H9 (cell line): ENCODE measurements at regions not wholly inside any gene's neighbourhood (a gene's known extent, or its start where the extent isn't known, plus 50 kb on each side); places are given as distances from the start of the nearest gene placed in this dataset.

Source experiments
- DNase-seq: peaks from one replicate; pipeline ENCODE4 v3.0.0-alpha.2; 2017
- H2AFZ ChIP-seq: one replicate; pipeline ENCODE4 v1.6.1; 2013; ENCODE audit warnings: mild to moderate bottlenecking, low read length, control low read depth, moderate library complexity
- H2AK5ac ChIP-seq: 2 replicates; pipeline ENCODE4 v1.6.1; 2013; ENCODE audit warnings: low read length, control low read depth, mixed read lengths; ENCODE audit not compliant: insufficient read length
- H2BK120ac ChIP-seq: one replicate; pipeline ENCODE4 v1.6.1; 2013; ENCODE audit warnings: low read depth, mild to moderate bottlenecking, low read length, control low read depth, inconsistent platforms; ENCODE audit not compliant: poor library complexity, severe bottlenecking
- H2BK12ac ChIP-seq: 2 replicates; pipeline ENCODE4 v1.6.1; 2013; ENCODE audit warnings: low read length, control low read depth, mixed read lengths, low read depth; ENCODE audit not compliant: insufficient read length
- H2BK15ac ChIP-seq: 2 replicates; pipeline ENCODE4 v1.6.1; 2013; ENCODE audit warnings: low read depth, low read length, control low read depth
- H2BK20ac ChIP-seq: one replicate; pipeline ENCODE4 v1.6.1; 2013; ENCODE audit warnings: low read depth, mild to moderate bottlenecking, low read length, control low read depth, inconsistent platforms; ENCODE audit not compliant: poor library complexity, severe bottlenecking
- H2BK5ac ChIP-seq: 2 replicates; pipeline ENCODE4 v1.6.1; 2013; ENCODE audit warnings: low read length, control low read depth, mixed read lengths; ENCODE audit not compliant: insufficient read length
- H3K14ac ChIP-seq: 2 replicates; pipeline ENCODE4 v1.6.1; 2013; ENCODE audit warnings: low read length, control low read depth; ENCODE audit not compliant: insufficient read depth
- H3K18ac ChIP-seq: 2 replicates; pipeline ENCODE4 v1.6.1; 2013; ENCODE audit warnings: low read depth, mild to moderate bottlenecking, mixed read lengths, low read length, control low read depth; ENCODE audit not compliant: insufficient read length
- H3K23ac ChIP-seq: 2 replicates; pipeline ENCODE4 v1.6.1; 2013; ENCODE audit warnings: low read length, control low read depth, mixed read lengths, low read depth; ENCODE audit not compliant: insufficient read length
- H3K23me2 ChIP-seq: 2 replicates; pipeline ENCODE4 v1.6.1; 2013; ENCODE audit warnings: low read depth, mild to moderate bottlenecking, mixed read lengths, low read length, control low read depth; ENCODE audit not compliant: insufficient read length, poor library complexity, severe bottlenecking
- H3K27ac ChIP-seq: 2 replicates; pipeline ENCODE4 v1.5.1; 2013; ENCODE audit warnings: low read length, control low read depth, mixed read lengths, low read depth; ENCODE audit not compliant: insufficient read length
- H3K27me3 ChIP-seq: 2 replicates; pipeline ENCODE4 v1.6.1; 2013; ENCODE audit warnings: low read length, control low read depth, inconsistent platforms; ENCODE audit not compliant: insufficient read depth
- H3K4ac ChIP-seq: 2 replicates; pipeline ENCODE4 v1.6.1; 2013; ENCODE audit warnings: low read depth, mild to moderate bottlenecking, control low read depth, inconsistent platforms, low read length, moderate library complexity
- H3K4me1 ChIP-seq: 2 replicates; pipeline ENCODE4 v1.6.1; 2013; ENCODE audit warnings: low read length, control low read depth, inconsistent platforms; ENCODE audit not compliant: insufficient read depth
- H3K4me2 ChIP-seq: 2 replicates; pipeline ENCODE4 v1.6.1; 2013; ENCODE audit warnings: low read length, control low read depth, mixed read lengths; ENCODE audit not compliant: insufficient read length, insufficient read depth
- H3K56ac ChIP-seq: 2 replicates; pipeline ENCODE4 v1.6.1; 2013; ENCODE audit warnings: low read depth, mild to moderate bottlenecking, mixed read lengths, low read length, control low read depth; ENCODE audit not compliant: insufficient read length
- H3K79me1 ChIP-seq: 2 replicates; pipeline ENCODE4 v1.6.1; 2013; ENCODE audit warnings: low read depth, mild to moderate bottlenecking, moderate library complexity, low read length, control low read depth, inconsistent platforms; ENCODE audit not compliant: insufficient read depth, poor library complexity, severe bottlenecking
- H3K79me2 ChIP-seq: 2 replicates; pipeline ENCODE4 v1.6.1; 2013; ENCODE audit warnings: low read length, control low read depth, inconsistent platforms; ENCODE audit not compliant: insufficient read depth
- H3K9ac ChIP-seq: 2 replicates; pipeline ENCODE4 v1.6.1; 2013; ENCODE audit warnings: low read length, control low read depth, mixed read lengths; ENCODE audit not compliant: insufficient read length; ENCODE audit errors: extremely low read depth
- H3K9me3 ChIP-seq: one replicate; pipeline ENCODE4 v1.6.1; 2013; ENCODE audit warnings: low read depth, low read length, inconsistent platforms; ENCODE audit not compliant: control insufficient read depth
- H3T11ph ChIP-seq: one replicate; pipeline ENCODE4 v1.6.1; 2013; ENCODE audit warnings: mild to moderate bottlenecking, low read length, control low read depth, inconsistent platforms
- H4K20me1 ChIP-seq: one replicate; pipeline ENCODE4 v1.6.1; 2013; ENCODE audit not compliant: control insufficient read depth, insufficient read length, insufficient read depth
- H4K5ac ChIP-seq: 2 replicates; pipeline ENCODE4 v1.6.1; 2013; ENCODE audit warnings: low read depth, mild to moderate bottlenecking, mixed read lengths, low read length, control low read depth; ENCODE audit not compliant: insufficient read length
- H4K8ac ChIP-seq: replicated peaks from 2 replicates; pipeline ENCODE4 v1.6.1; 2013; ENCODE audit warnings: low read length, control low read depth, mixed read lengths, low read depth; ENCODE audit not compliant: insufficient read length
- H4K91ac ChIP-seq: 2 replicates; pipeline ENCODE4 v1.6.1; 2013; ENCODE audit warnings: low read depth, mild to moderate bottlenecking, moderate library complexity, mixed read lengths, low read length, control low read depth; ENCODE audit not compliant: insufficient read length
- H3K27ac Mint-ChIP-seq, 3 experiments: 2 replicates in 2 of 3; 3 replicates in 1 of 3; pipeline ENCODE4 v1.8.0; 2020 to 2021; ENCODE audit warnings: mixed read lengths in 3 of 3, mild to moderate bottlenecking in 1 of 3, moderate library complexity in 1 of 3
- H3K27me3 Mint-ChIP-seq: 2 replicates; pipeline ENCODE4 v1.8.0; 2021; ENCODE audit warnings: low read depth, mild to moderate bottlenecking, moderate library complexity, mixed read lengths
- H3K36me3 Mint-ChIP-seq, 3 experiments: 2 replicates in 2 of 3; 3 replicates in 1 of 3; pipeline ENCODE4 v1.8.0; 2020 to 2021; ENCODE audit warnings: low read depth in 3 of 3, mixed read lengths in 3 of 3; ENCODE audit not compliant: insufficient read depth in 1 of 3
- H3K4me1 Mint-ChIP-seq, 2 experiments: 2 replicates each; pipeline ENCODE4 v1.8.0; 2020; ENCODE audit warnings: mixed read lengths in 2 of 2
- H3K4me3 Mint-ChIP-seq, 2 experiments: 2 replicates in 1 of 2; 3 replicates in 1 of 2; pipeline ENCODE4 v1.8.0; 2020 to 2021; ENCODE audit warnings: mild to moderate bottlenecking in 2 of 2, mixed read lengths in 2 of 2, moderate library complexity in 1 of 2
- H3K9me3 Mint-ChIP-seq, 2 experiments: 2 replicates in 1 of 2; 3 replicates in 1 of 2; pipeline ENCODE4 v1.8.0; 2020; ENCODE audit warnings: mild to moderate bottlenecking in 2 of 2, mixed read lengths in 2 of 2, moderate library complexity in 1 of 2
- CTCF ChIP-seq: fragments of 200-600 bp; sonication (generic); conservative IDR thresholded peaks from 3 replicates; pipeline ENCODE4 v1.8.0; 2021; ENCODE audit warnings: antibody characterized with exemption, mild to moderate bottlenecking
- WGBS: extraction: QIAGEN DNeasy Blood & Tissue Kit; methylation state at CpG from one replicate; pipeline ENCODE4 v1.1.7; 2013; ENCODE audit warnings: missing lambda C conversion rate, low lambda C conversion rate, mixed read lengths; ENCODE audit not compliant: insufficient read length; ENCODE audit errors: extremely low coverage; 5-methylcytosine and 5-hydroxymethylcytosine counted together

GRCh38 chr17:55561973-55562495 lies 50.8 kb upstream of the SMIM36 start:
- H3K56ac ChIP-seq = no peak overlapping the region
- WGBS = no CpG with 5 or more reads among the region's 4 CpGs
- no peak overlapping the region for H3K4me3 Mint-ChIP-seq

More at GRCh38 chr17:55561973-55562495, 50.8 kb upstream of the SMIM36 start:
- Mint-ChIP-seq H3K4me1 (peaks cover 10 to 15% of the 10 kb centered on the region in 2 experiments), H3K27me3 (no peaks in the 10 kb centered on the region; the same call in none of the 2 replicates), H3K9me3 (peaks cover 0 to 4% of the 10 kb centered on the region in 2 experiments; a peak in 3 of 5 replicates), H3K36me3 (no peaks in the 10 kb centered on the region), H3K27ac (no peak overlapping the region)
- Histone ChIP-seq H2AFZ (no peak overlapping the region), H4K91ac (no peak overlapping the region), H2BK5ac (no peak overlapping the region), H3K79me1 (no peaks in the 10 kb centered on the region), H2AK5ac (no peak overlapping the region), H3T11ph (no peak overlapping the region), H3K9me3 (no peaks in the 10 kb centered on the region), H3K27ac (no peak overlapping the region), H4K5ac (no peak overlapping the region), H4K20me1 (no peaks in the 10 kb centered on the region), H3K27me3 (no peaks in the 10 kb centered on the region), H2BK12ac (no peak overlapping the region), H2BK15ac (no peak overlapping the region), H2BK20ac (no peak overlapping the region), H2BK120ac (no peak overlapping the region), H3K4ac (no peak overlapping the region), H3K4me1 (no peaks in the 10 kb centered on the region), H4K8ac (no peak overlapping the region), H3K9ac (no peak overlapping the region), H3K14ac (no peak overlapping the region), H3K18ac (no peak overlapping the region), H3K23me2 (no peaks in the 10 kb centered on the region), H3K4me2 (no peak overlapping the region), H3K23ac (no peak overlapping the region), H3K79me2 (no peaks in the 10 kb centered on the region)
- no peak for TF ChIP-seq CTCF
- DNase-seq = no peak
